Colonic mucosa (tissue), 4 donors: ENCODE measurements at regions not wholly inside any gene's neighbourhood (a gene's known extent, or its start where the extent isn't known, plus 50 kb on each side); places are given as distances from the start of the nearest gene placed in this dataset.

Experiments
- DNase-seq: peaks from one replicate; pipeline ENCODE4 v3.0.0-alpha.2; 2020
- H3K27ac ChIP-seq: fragments of 200-600 bp; one replicate; pipeline ENCODE4 v1.8.0; 2021
- H3K27me3 ChIP-seq: fragments of 200-600 bp; one replicate; pipeline ENCODE4 v1.8.0; 2021
- H3K36me3 ChIP-seq: fragments of 200-600 bp; one replicate; pipeline ENCODE4 v1.8.0; 2021
- H3K4me1 ChIP-seq: fragments of 200-600 bp; one replicate; pipeline ENCODE4 v1.8.0; 2021; ENCODE audit warnings: mild to moderate bottlenecking
- H3K4me3 ChIP-seq: fragments of 200-600 bp; one replicate; pipeline ENCODE4 v1.8.0; 2021
- H3K9ac ChIP-seq, 2 donors: one replicate each; pipeline ENCODE4 v1.7.0; 2013; ENCODE audit warnings: control low read depth in 2 of 2, low read depth in 2 of 2, low read length in 2 of 2
- H3K9me3 ChIP-seq: fragments of 200-600 bp; one replicate; pipeline ENCODE4 v1.8.0; 2021
- CTCF ChIP-seq: fragments of 200-600 bp; IDR thresholded peaks from one replicate; pipeline ENCODE4 v1.8.0; 2022; ENCODE audit warnings: antibody characterized with exemption, mild to moderate bottlenecking
- intact Hi-C: fragments of 100-400 bp; cut with DNase I; formaldehyde crosslinking; loops from one replicate; pipeline ENCODE4 v1.14.1; 2022
- donor health status: healthy.
- donor health status: DM: no; HTN: no; CAD: no.
- donor health status: DM: no; HTN: no; CAD: no.

- no peaks in the 10 kb centered on the region for H3K9me3 ChIP-seq
- DNase-seq: no peak
- H3K27ac ChIP-seq: no peak overlapping the region
- no peak overlapping the region for H3K4me3 ChIP-seq
- intact Hi-C loops: no loop called here
- no peaks in the 10 kb centered on the region for H3K4me1 ChIP-seq
- no peak overlapping the region for H3K9ac ChIP-seq
- no peak for TF ChIP-seq CTCF
- H3K27me3 ChIP-seq: no peaks in the 10 kb centered on the region
- no peaks in the 10 kb centered on the region for H3K36me3 ChIP-seq
Observed at GRCh38 chr12:127857661-127858060, 409.3 kb upstream of the TMEM132C start.

- no peaks in the 10 kb centered on the region for H3K9me3 ChIP-seq
- DNase-seq: no peak
- no peaks in the 10 kb centered on the region for H3K27me3 ChIP-seq
- no peak overlapping the region for H3K27ac ChIP-seq
- no peak overlapping the region for H3K4me3 ChIP-seq
- H3K9ac ChIP-seq: no peak overlapping the region
- no peak for TF ChIP-seq CTCF
- H3K4me1 ChIP-seq: no peaks in the 10 kb centered on the region
- intact Hi-C loops: no loop called here
- no peaks in the 10 kb centered on the region for H3K36me3 ChIP-seq
Observed at GRCh38 chr12:127860536-127860935, 406.4 kb upstream of the TMEM132C start.

GRCh38 chr12:127861406-127861805, 405.6 kb upstream of the TMEM132C start:
- intact Hi-C loops: no loop called here
- Histone ChIP-seq H3K9me3 (no peaks in the 10 kb centered on the region), H3K36me3 (no peaks in the 10 kb centered on the region), H3K4me3 (no peak overlapping the region), H3K9ac (no peak overlapping the region), H3K27me3 (no peaks in the 10 kb centered on the region), H3K27ac (no peak overlapping the region), H3K4me1 (no peaks in the 10 kb centered on the region)
- TF ChIP-seq CTCF: no peak
- no peak for DNase-seq

GRCh38 chr12:127873306-127873705, 393.7 kb upstream of the TMEM132C start:
- Histone ChIP-seq H3K36me3 (no peaks in the 10 kb centered on the region), H3K9ac (no peak overlapping the region), H3K27me3 (no peaks in the 10 kb centered on the region), H3K27ac (no peak overlapping the region), H3K9me3 (no peaks in the 10 kb centered on the region), H3K4me3 (no peak overlapping the region), H3K4me1 (no peaks in the 10 kb centered on the region)
- DNase-seq: no peak
- no peak for TF ChIP-seq CTCF
- intact Hi-C loops: no loop called here

GRCh38 chr12:127881371-127882140, 385.4 kb upstream of the TMEM132C start:
- Histone ChIP-seq H3K9me3 (no peaks in the 10 kb centered on the region), H3K27me3 (no peaks in the 10 kb centered on the region), H3K27ac (no peak overlapping the region), H3K36me3 (no peaks in the 10 kb centered on the region), H3K4me1 (no peaks in the 10 kb centered on the region), H3K9ac (no peak overlapping the region), H3K4me3 (no peak overlapping the region)
- TF ChIP-seq CTCF: no peak
- intact Hi-C loops: no loop called here
- no peak for DNase-seq
